ENCODE measurements at regions not wholly inside any gene's neighbourhood (a gene's known extent, or its start where the extent isn't known, plus 50 kb on each side); places are given as distances from the start of the nearest gene placed in this dataset.
"Not testable (repeated sequence)": the region's sequence is repeated elsewhere in the genome, so short reads cannot be mapped to it uniquely, and the experiment has no call there.

GRCh38 chr15:45869034-45869668, 234.3 kb downstream of the SQOR start:
- Mint-ChIP-seq H3K4me3 (no peak overlapping the region), H3K4me1 (ENCODE audit: low read depth) (no peaks in the 10 kb centered on the region), H3K27ac (no peak overlapping the region), H3K27me3 (peaks cover 8% of the 10 kb centered on the region), H3K9me3 (ENCODE audit: low read depth) (peaks cover 17% of the 10 kb centered on the region), H3K36me3 (no peaks in the 10 kb centered on the region)

GRCh38 chr15:45871121-45871855, 236.5 kb downstream of the SQOR start:
- Mint-ChIP-seq H3K27ac (no peak overlapping the region), H3K36me3 (no peaks in the 10 kb centered on the region), H3K4me1 (ENCODE audit: low read depth) (no peaks in the 10 kb centered on the region), H3K27me3 (peaks cover 11% of the 10 kb centered on the region), H3K9me3 (ENCODE audit: low read depth) (peaks cover 25% of the 10 kb centered on the region), H3K4me3 (no peak overlapping the region)

- peaks cover 22% of the 10 kb centered on the region for H3K9me3 Mint-ChIP-seq (ENCODE audit: low read depth)
- no peak overlapping the region for H3K4me3 Mint-ChIP-seq
- no peaks in the 10 kb centered on the region for H3K36me3 Mint-ChIP-seq
- no peaks in the 10 kb centered on the region for H3K4me1 Mint-ChIP-seq (ENCODE audit: low read depth)
- H3K27ac Mint-ChIP-seq, result no peak overlapping the region
- peaks cover 11% of the 10 kb centered on the region for H3K27me3 Mint-ChIP-seq
These were observed 239.0 kb downstream of the SQOR start for GRCh38 chr15:45873781-45874180.

- H3K27ac Mint-ChIP-seq; H3K4me1 Mint-ChIP-seq (ENCODE audit: low read depth); H3K36me3 Mint-ChIP-seq; H3K4me3 Mint-ChIP-seq: not testable (repeated sequence)
- Mint-ChIP-seq H3K27me3 (peaks cover 11% of the 10 kb centered on the region), H3K9me3 (ENCODE audit: low read depth) (peaks cover 22% of the 10 kb centered on the region)
These were observed 239.7 kb downstream of the SQOR start for GRCh38 chr15:45874566-45874965.

GRCh38 chr15:45884289-45884688, 249.5 kb downstream of the SQOR start:
- no peaks in the 10 kb centered on the region for H3K4me1 Mint-ChIP-seq (ENCODE audit: low read depth)
- no peak overlapping the region for H3K4me3 Mint-ChIP-seq
- H3K27me3 Mint-ChIP-seq, result no peaks in the 10 kb centered on the region
- H3K36me3 Mint-ChIP-seq, result no peaks in the 10 kb centered on the region
- H3K9me3 Mint-ChIP-seq (ENCODE audit: low read depth), result no peaks in the 10 kb centered on the region
- no peak overlapping the region for H3K27ac Mint-ChIP-seq

- H3K4me3 Mint-ChIP-seq, result no peak overlapping the region
- no peaks in the 10 kb centered on the region for H3K9me3 Mint-ChIP-seq (ENCODE audit: low read depth)
- H3K27me3 Mint-ChIP-seq, result no peaks in the 10 kb centered on the region
- H3K36me3 Mint-ChIP-seq, result no peaks in the 10 kb centered on the region
- H3K4me1 Mint-ChIP-seq (ENCODE audit: low read depth), result no peaks in the 10 kb centered on the region
- no peak overlapping the region for H3K27ac Mint-ChIP-seq
These were observed 250.1 kb downstream of the SQOR start for GRCh38 chr15:45884755-45885445.

GRCh38 chr15:45885801-45886200, 251.0 kb downstream of the SQOR start:
- Mint-ChIP-seq H3K9me3 (ENCODE audit: low read depth) (no peaks in the 10 kb centered on the region), H3K27me3 (no peaks in the 10 kb centered on the region), H3K36me3 (no peaks in the 10 kb centered on the region), H3K27ac (no peak overlapping the region), H3K4me3 (no peak overlapping the region), H3K4me1 (ENCODE audit: low read depth) (no peaks in the 10 kb centered on the region)

- Mint-ChIP-seq H3K36me3 (no peaks in the 10 kb centered on the region), H3K4me3 (no peak overlapping the region), H3K9me3 (ENCODE audit: low read depth) (no peaks in the 10 kb centered on the region), H3K27ac (no peak overlapping the region), H3K27me3 (peaks cover 6% of the 10 kb centered on the region), H3K4me1 (ENCODE audit: low read depth) (no peaks in the 10 kb centered on the region)
These were observed 256.9 kb downstream of the SQOR start for GRCh38 chr15:45891766-45892165.

- H3K4me3 Mint-ChIP-seq, result no peak overlapping the region
- H3K27ac Mint-ChIP-seq, result no peak overlapping the region
- H3K9me3 Mint-ChIP-seq (ENCODE audit: low read depth), result no peaks in the 10 kb centered on the region
- H3K4me1 Mint-ChIP-seq (ENCODE audit: low read depth), result no peaks in the 10 kb centered on the region
- H3K36me3 Mint-ChIP-seq, result no peaks in the 10 kb centered on the region
- peaks cover 6% of the 10 kb centered on the region for H3K27me3 Mint-ChIP-seq
These were observed 257.4 kb downstream of the SQOR start for GRCh38 chr15:45892182-45892581.

GRCh38 chr15:45903283-45903682, 268.5 kb downstream of the SQOR start:
- no peak overlapping the region for H3K4me3 Mint-ChIP-seq
- peaks cover 7% of the 10 kb centered on the region for H3K9me3 Mint-ChIP-seq (ENCODE audit: low read depth)
- no peak overlapping the region for H3K27ac Mint-ChIP-seq
- H3K27me3 Mint-ChIP-seq, result peaks cover 6% of the 10 kb centered on the region
- peaks cover 2% of the 10 kb centered on the region for H3K36me3 Mint-ChIP-seq
- H3K4me1 Mint-ChIP-seq (ENCODE audit: low read depth), result no peaks in the 10 kb centered on the region

GRCh38 chr15:45904019-45904418, 269.2 kb downstream of the SQOR start:
- no peak overlapping the region for H3K4me3 Mint-ChIP-seq
- no peaks in the 10 kb centered on the region for H3K4me1 Mint-ChIP-seq (ENCODE audit: low read depth)
- H3K27me3 Mint-ChIP-seq, result peaks cover 2% of the 10 kb centered on the region
- H3K27ac Mint-ChIP-seq, result no peak overlapping the region
- peaks cover 7% of the 10 kb centered on the region for H3K9me3 Mint-ChIP-seq (ENCODE audit: low read depth)
- peaks cover 2% of the 10 kb centered on the region for H3K36me3 Mint-ChIP-seq

- no peaks in the 10 kb centered on the region for H3K4me1 Mint-ChIP-seq (ENCODE audit: low read depth)
- H3K9me3 Mint-ChIP-seq (ENCODE audit: low read depth), result peaks cover 13% of the 10 kb centered on the region
- H3K4me3 Mint-ChIP-seq, result no peak overlapping the region
- H3K27me3 Mint-ChIP-seq, result peaks cover 2% of the 10 kb centered on the region
- peaks cover 2% of the 10 kb centered on the region for H3K36me3 Mint-ChIP-seq
- H3K27ac Mint-ChIP-seq, result no peak overlapping the region
These were observed 271.4 kb downstream of the SQOR start for GRCh38 chr15:45906230-45906629.

- H3K4me3 Mint-ChIP-seq, result no peak overlapping the region
- peaks cover 2% of the 10 kb centered on the region for H3K27me3 Mint-ChIP-seq
- H3K36me3 Mint-ChIP-seq, result peaks cover 2% of the 10 kb centered on the region
- H3K27ac Mint-ChIP-seq, result no peak overlapping the region
- H3K9me3 Mint-ChIP-seq (ENCODE audit: low read depth), result peaks cover 13% of the 10 kb centered on the region
- H3K4me1 Mint-ChIP-seq (ENCODE audit: low read depth), result no peaks in the 10 kb centered on the region
These were observed 275.8 kb downstream of the SQOR start for GRCh38 chr15:45910671-45911070.

GRCh38 chr15:45913451-45913850, 278.6 kb downstream of the SQOR start:
- Mint-ChIP-seq H3K4me1 (ENCODE audit: low read depth) (no peaks in the 10 kb centered on the region), H3K36me3 (no peaks in the 10 kb centered on the region), H3K4me3 (no peak overlapping the region), H3K27ac (no peak overlapping the region), H3K27me3 (peaks cover 2% of the 10 kb centered on the region), H3K9me3 (ENCODE audit: low read depth) (peaks cover 6% of the 10 kb centered on the region)

- H3K4me1 Mint-ChIP-seq (ENCODE audit: low read depth), result no peaks in the 10 kb centered on the region
- no peak overlapping the region for H3K27ac Mint-ChIP-seq
- peaks cover 2% of the 10 kb centered on the region for H3K27me3 Mint-ChIP-seq
- H3K4me3 Mint-ChIP-seq, result no peak overlapping the region
- H3K36me3 Mint-ChIP-seq, result no peaks in the 10 kb centered on the region
- peaks cover 5% of the 10 kb centered on the region for H3K9me3 Mint-ChIP-seq (ENCODE audit: low read depth)
These were observed 279.6 kb downstream of the SQOR start for GRCh38 chr15:45914425-45914824.

Data from activated naive CD8-positive, alpha-beta T cell (primary cell).